H9 (cell line): ENCODE measurements at regions not wholly inside any gene's neighbourhood (a gene's known extent, or its start where the extent isn't known, plus 50 kb on each side); places are given as distances from the start of the nearest gene placed in this dataset.

Source experiments
- DNase-seq: peaks from one replicate; pipeline ENCODE4 v3.0.0-alpha.2; 2017
- H2AFZ ChIP-seq: one replicate; pipeline ENCODE4 v1.6.1; 2013; ENCODE audit warnings: mild to moderate bottlenecking, low read length, control low read depth, moderate library complexity
- H2AK5ac ChIP-seq: 2 replicates; pipeline ENCODE4 v1.6.1; 2013; ENCODE audit warnings: low read length, control low read depth, mixed read lengths; ENCODE audit not compliant: insufficient read length
- H2BK120ac ChIP-seq: one replicate; pipeline ENCODE4 v1.6.1; 2013; ENCODE audit warnings: low read depth, mild to moderate bottlenecking, low read length, control low read depth, inconsistent platforms; ENCODE audit not compliant: poor library complexity, severe bottlenecking
- H2BK12ac ChIP-seq: 2 replicates; pipeline ENCODE4 v1.6.1; 2013; ENCODE audit warnings: low read length, control low read depth, mixed read lengths, low read depth; ENCODE audit not compliant: insufficient read length
- H2BK15ac ChIP-seq: 2 replicates; pipeline ENCODE4 v1.6.1; 2013; ENCODE audit warnings: low read depth, low read length, control low read depth
- H2BK20ac ChIP-seq: one replicate; pipeline ENCODE4 v1.6.1; 2013; ENCODE audit warnings: low read depth, mild to moderate bottlenecking, low read length, control low read depth, inconsistent platforms; ENCODE audit not compliant: poor library complexity, severe bottlenecking
- H2BK5ac ChIP-seq: 2 replicates; pipeline ENCODE4 v1.6.1; 2013; ENCODE audit warnings: low read length, control low read depth, mixed read lengths; ENCODE audit not compliant: insufficient read length
- H3K14ac ChIP-seq: 2 replicates; pipeline ENCODE4 v1.6.1; 2013; ENCODE audit warnings: low read length, control low read depth; ENCODE audit not compliant: insufficient read depth
- H3K18ac ChIP-seq: 2 replicates; pipeline ENCODE4 v1.6.1; 2013; ENCODE audit warnings: low read depth, mild to moderate bottlenecking, mixed read lengths, low read length, control low read depth; ENCODE audit not compliant: insufficient read length
- H3K23ac ChIP-seq: 2 replicates; pipeline ENCODE4 v1.6.1; 2013; ENCODE audit warnings: low read length, control low read depth, mixed read lengths, low read depth; ENCODE audit not compliant: insufficient read length
- H3K23me2 ChIP-seq: 2 replicates; pipeline ENCODE4 v1.6.1; 2013; ENCODE audit warnings: low read depth, mild to moderate bottlenecking, mixed read lengths, low read length, control low read depth; ENCODE audit not compliant: insufficient read length, poor library complexity, severe bottlenecking
- H3K27ac ChIP-seq: 2 replicates; pipeline ENCODE4 v1.5.1; 2013; ENCODE audit warnings: low read length, control low read depth, mixed read lengths, low read depth; ENCODE audit not compliant: insufficient read length
- H3K27me3 ChIP-seq: 2 replicates; pipeline ENCODE4 v1.6.1; 2013; ENCODE audit warnings: low read length, control low read depth, inconsistent platforms; ENCODE audit not compliant: insufficient read depth
- H3K4ac ChIP-seq: 2 replicates; pipeline ENCODE4 v1.6.1; 2013; ENCODE audit warnings: low read depth, mild to moderate bottlenecking, control low read depth, inconsistent platforms, low read length, moderate library complexity
- H3K4me1 ChIP-seq: 2 replicates; pipeline ENCODE4 v1.6.1; 2013; ENCODE audit warnings: low read length, control low read depth, inconsistent platforms; ENCODE audit not compliant: insufficient read depth
- H3K4me2 ChIP-seq: 2 replicates; pipeline ENCODE4 v1.6.1; 2013; ENCODE audit warnings: low read length, control low read depth, mixed read lengths; ENCODE audit not compliant: insufficient read length, insufficient read depth
- H3K56ac ChIP-seq: 2 replicates; pipeline ENCODE4 v1.6.1; 2013; ENCODE audit warnings: low read depth, mild to moderate bottlenecking, mixed read lengths, low read length, control low read depth; ENCODE audit not compliant: insufficient read length
- H3K79me1 ChIP-seq: 2 replicates; pipeline ENCODE4 v1.6.1; 2013; ENCODE audit warnings: low read depth, mild to moderate bottlenecking, moderate library complexity, low read length, control low read depth, inconsistent platforms; ENCODE audit not compliant: insufficient read depth, poor library complexity, severe bottlenecking
- H3K79me2 ChIP-seq: 2 replicates; pipeline ENCODE4 v1.6.1; 2013; ENCODE audit warnings: low read length, control low read depth, inconsistent platforms; ENCODE audit not compliant: insufficient read depth
- H3K9ac ChIP-seq: 2 replicates; pipeline ENCODE4 v1.6.1; 2013; ENCODE audit warnings: low read length, control low read depth, mixed read lengths; ENCODE audit not compliant: insufficient read length; ENCODE audit errors: extremely low read depth
- H3K9me3 ChIP-seq: one replicate; pipeline ENCODE4 v1.6.1; 2013; ENCODE audit warnings: low read depth, low read length, inconsistent platforms; ENCODE audit not compliant: control insufficient read depth
- H3T11ph ChIP-seq: one replicate; pipeline ENCODE4 v1.6.1; 2013; ENCODE audit warnings: mild to moderate bottlenecking, low read length, control low read depth, inconsistent platforms
- H4K20me1 ChIP-seq: one replicate; pipeline ENCODE4 v1.6.1; 2013; ENCODE audit not compliant: control insufficient read depth, insufficient read length, insufficient read depth
- H4K5ac ChIP-seq: 2 replicates; pipeline ENCODE4 v1.6.1; 2013; ENCODE audit warnings: low read depth, mild to moderate bottlenecking, mixed read lengths, low read length, control low read depth; ENCODE audit not compliant: insufficient read length
- H4K8ac ChIP-seq: replicated peaks from 2 replicates; pipeline ENCODE4 v1.6.1; 2013; ENCODE audit warnings: low read length, control low read depth, mixed read lengths, low read depth; ENCODE audit not compliant: insufficient read length
- H4K91ac ChIP-seq: 2 replicates; pipeline ENCODE4 v1.6.1; 2013; ENCODE audit warnings: low read depth, mild to moderate bottlenecking, moderate library complexity, mixed read lengths, low read length, control low read depth; ENCODE audit not compliant: insufficient read length
- H3K27ac Mint-ChIP-seq, 3 experiments: 2 replicates in 2 of 3; 3 replicates in 1 of 3; pipeline ENCODE4 v1.8.0; 2020 to 2021; ENCODE audit warnings: mixed read lengths in 3 of 3, mild to moderate bottlenecking in 1 of 3, moderate library complexity in 1 of 3
- H3K27me3 Mint-ChIP-seq: 2 replicates; pipeline ENCODE4 v1.8.0; 2021; ENCODE audit warnings: low read depth, mild to moderate bottlenecking, moderate library complexity, mixed read lengths
- H3K36me3 Mint-ChIP-seq, 3 experiments: 2 replicates in 2 of 3; 3 replicates in 1 of 3; pipeline ENCODE4 v1.8.0; 2020 to 2021; ENCODE audit warnings: low read depth in 3 of 3, mixed read lengths in 3 of 3; ENCODE audit not compliant: insufficient read depth in 1 of 3
- H3K4me1 Mint-ChIP-seq, 2 experiments: 2 replicates each; pipeline ENCODE4 v1.8.0; 2020; ENCODE audit warnings: mixed read lengths in 2 of 2
- H3K4me3 Mint-ChIP-seq, 2 experiments: 2 replicates in 1 of 2; 3 replicates in 1 of 2; pipeline ENCODE4 v1.8.0; 2020 to 2021; ENCODE audit warnings: mild to moderate bottlenecking in 2 of 2, mixed read lengths in 2 of 2, moderate library complexity in 1 of 2
- H3K9me3 Mint-ChIP-seq, 2 experiments: 2 replicates in 1 of 2; 3 replicates in 1 of 2; pipeline ENCODE4 v1.8.0; 2020; ENCODE audit warnings: mild to moderate bottlenecking in 2 of 2, mixed read lengths in 2 of 2, moderate library complexity in 1 of 2
- WGBS: extraction: QIAGEN DNeasy Blood & Tissue Kit; methylation state at CpG from one replicate; pipeline ENCODE4 v1.1.7; 2013; ENCODE audit warnings: missing lambda C conversion rate, low lambda C conversion rate, mixed read lengths; ENCODE audit not compliant: insufficient read length; ENCODE audit errors: extremely low coverage; 5-methylcytosine and 5-hydroxymethylcytosine counted together
- TF ChIP-seq, protein P1 (sequence below): fragments of 200-600 bp; sonication (generic); conservative IDR thresholded peaks from 3 replicates; pipeline ENCODE4 v1.8.0; 2021; ENCODE audit warnings: antibody characterized with exemption, mild to moderate bottlenecking

DNA sequence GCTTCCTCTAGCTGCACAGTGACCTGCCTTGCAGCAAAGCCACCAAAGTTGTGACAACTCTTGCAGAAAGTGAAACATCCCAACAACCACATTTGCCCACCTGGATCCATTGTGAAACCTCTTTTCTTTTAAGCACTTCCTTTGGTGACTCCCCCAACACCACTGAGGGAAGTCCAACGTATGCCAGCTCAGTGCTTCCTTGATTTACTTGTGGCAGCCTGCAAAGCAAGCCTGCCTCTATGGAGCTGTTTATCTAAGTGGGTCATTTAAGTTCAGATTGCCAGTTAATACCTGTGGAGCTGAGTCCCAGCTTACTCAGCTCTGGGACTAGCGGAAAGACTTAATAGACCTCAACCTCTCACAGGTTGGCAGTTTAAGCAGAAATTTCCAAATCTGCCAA is 230.8 kb upstream of the GHITM start:
- H3K9me3 ChIP-seq, result no peaks in the 10 kb centered on the region
- H3T11ph ChIP-seq, result no peak overlapping the region
- no peak overlapping the region for H3K14ac ChIP-seq
- no peaks in the 10 kb centered on the region for H3K79me1 ChIP-seq
- no peak overlapping the region for H3K23ac ChIP-seq
- no peak overlapping the region for H3K18ac ChIP-seq
- H3K79me2 ChIP-seq, result no peaks in the 10 kb centered on the region
- H3K27ac ChIP-seq, result no peak overlapping the region
- no peak overlapping the region for H3K9ac ChIP-seq
- H3K27me3 ChIP-seq, result no peaks in the 10 kb centered on the region
- no peak overlapping the region for H2BK12ac ChIP-seq
- no peaks in the 10 kb centered on the region for H3K23me2 ChIP-seq
- H3K56ac ChIP-seq, result no peak overlapping the region
- H2BK20ac ChIP-seq, result no peak overlapping the region
- Mint-ChIP-seq H3K27ac (no peak overlapping the region; a peak in 1 of 7 replicates), H3K4me1 (peaks cover 8 to 12% of the 10 kb centered on the region in 2 experiments; a peak in 3 of 4 replicates), H3K36me3 (no peaks in the 10 kb centered on the region), H3K9me3 (no peaks in the 10 kb centered on the region), H3K4me3 (no peak overlapping the region), H3K27me3 (no peaks in the 10 kb centered on the region)
- no peak overlapping the region for H2BK120ac ChIP-seq
- TF ChIP-seq, protein P1, sequence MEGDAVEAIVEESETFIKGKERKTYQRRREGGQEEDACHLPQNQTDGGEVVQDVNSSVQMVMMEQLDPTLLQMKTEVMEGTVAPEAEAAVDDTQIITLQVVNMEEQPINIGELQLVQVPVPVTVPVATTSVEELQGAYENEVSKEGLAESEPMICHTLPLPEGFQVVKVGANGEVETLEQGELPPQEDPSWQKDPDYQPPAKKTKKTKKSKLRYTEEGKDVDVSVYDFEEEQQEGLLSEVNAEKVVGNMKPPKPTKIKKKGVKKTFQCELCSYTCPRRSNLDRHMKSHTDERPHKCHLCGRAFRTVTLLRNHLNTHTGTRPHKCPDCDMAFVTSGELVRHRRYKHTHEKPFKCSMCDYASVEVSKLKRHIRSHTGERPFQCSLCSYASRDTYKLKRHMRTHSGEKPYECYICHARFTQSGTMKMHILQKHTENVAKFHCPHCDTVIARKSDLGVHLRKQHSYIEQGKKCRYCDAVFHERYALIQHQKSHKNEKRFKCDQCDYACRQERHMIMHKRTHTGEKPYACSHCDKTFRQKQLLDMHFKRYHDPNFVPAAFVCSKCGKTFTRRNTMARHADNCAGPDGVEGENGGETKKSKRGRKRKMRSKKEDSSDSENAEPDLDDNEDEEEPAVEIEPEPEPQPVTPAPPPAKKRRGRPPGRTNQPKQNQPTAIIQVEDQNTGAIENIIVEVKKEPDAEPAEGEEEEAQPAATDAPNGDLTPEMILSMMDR, result no peak
- no peak overlapping the region for H3K4ac ChIP-seq
- H4K20me1 ChIP-seq, result no peaks in the 10 kb centered on the region
- DNase-seq, result no peak
- H4K8ac ChIP-seq, result no peak overlapping the region
- H4K91ac ChIP-seq, result no peak overlapping the region
- no peaks in the 10 kb centered on the region for H3K4me1 ChIP-seq
- H2AK5ac ChIP-seq, result no peak overlapping the region
- no peak overlapping the region for H3K4me2 ChIP-seq
- no peak overlapping the region for H2BK15ac ChIP-seq
- no peak overlapping the region for H4K5ac ChIP-seq
- no peak overlapping the region for H2BK5ac ChIP-seq
- no peak overlapping the region for H2AFZ ChIP-seq
- WGBS, result no CpG with 5 or more reads among the region's 2 CpGs
